ENCODE measurements at regions not wholly inside any gene's neighbourhood (a gene's known extent, or its start where the extent isn't known, plus 50 kb on each side); places are given as distances from the start of the nearest gene placed in this dataset.

DNA sequence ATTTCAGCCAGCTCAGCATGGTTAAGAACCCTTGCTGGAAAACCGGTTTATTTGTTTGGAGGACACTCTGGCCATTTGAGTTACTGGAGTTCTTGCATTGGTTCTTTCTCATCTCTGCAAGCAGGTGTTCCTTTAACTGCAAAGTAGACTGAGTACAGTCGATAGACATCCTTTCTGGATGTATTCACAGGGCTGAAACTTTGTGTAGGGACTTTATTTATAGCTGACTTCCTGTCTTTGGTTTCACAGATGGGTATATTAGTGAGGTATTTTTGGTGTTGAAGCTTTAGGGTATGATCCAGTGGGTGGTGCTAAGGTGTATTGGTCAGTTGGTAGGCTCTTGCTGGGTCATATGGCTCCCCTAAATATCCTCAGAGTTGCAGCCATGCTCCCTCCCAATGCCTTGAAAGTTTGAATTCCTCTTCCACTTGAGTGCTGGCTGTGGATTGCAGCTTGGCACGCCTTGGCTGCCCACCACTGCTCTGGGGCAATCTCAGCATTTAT, 666.0 kb upstream of the COX7C start:
- Histone ChIP-seq H3K4me3 (no peak overlapping the region), H3K9me3 (peaks cover 3% of the 10 kb centered on the region), H3K36me3 (no peaks in the 10 kb centered on the region), H3K27me3 (no peaks in the 10 kb centered on the region), H3K27ac (no peak overlapping the region), H3K4me1 (no peaks in the 10 kb centered on the region)
- TF ChIP-seq, protein P1, sequence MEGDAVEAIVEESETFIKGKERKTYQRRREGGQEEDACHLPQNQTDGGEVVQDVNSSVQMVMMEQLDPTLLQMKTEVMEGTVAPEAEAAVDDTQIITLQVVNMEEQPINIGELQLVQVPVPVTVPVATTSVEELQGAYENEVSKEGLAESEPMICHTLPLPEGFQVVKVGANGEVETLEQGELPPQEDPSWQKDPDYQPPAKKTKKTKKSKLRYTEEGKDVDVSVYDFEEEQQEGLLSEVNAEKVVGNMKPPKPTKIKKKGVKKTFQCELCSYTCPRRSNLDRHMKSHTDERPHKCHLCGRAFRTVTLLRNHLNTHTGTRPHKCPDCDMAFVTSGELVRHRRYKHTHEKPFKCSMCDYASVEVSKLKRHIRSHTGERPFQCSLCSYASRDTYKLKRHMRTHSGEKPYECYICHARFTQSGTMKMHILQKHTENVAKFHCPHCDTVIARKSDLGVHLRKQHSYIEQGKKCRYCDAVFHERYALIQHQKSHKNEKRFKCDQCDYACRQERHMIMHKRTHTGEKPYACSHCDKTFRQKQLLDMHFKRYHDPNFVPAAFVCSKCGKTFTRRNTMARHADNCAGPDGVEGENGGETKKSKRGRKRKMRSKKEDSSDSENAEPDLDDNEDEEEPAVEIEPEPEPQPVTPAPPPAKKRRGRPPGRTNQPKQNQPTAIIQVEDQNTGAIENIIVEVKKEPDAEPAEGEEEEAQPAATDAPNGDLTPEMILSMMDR (IDR thresholded peaks at IDR 0.05) = no peak
- TF ChIP-seq POLR2A (IDR thresholded peaks at IDR 0.05) (no peak), POLR2AphosphoS5 (IDR thresholded peaks at IDR 0.05) (no peak), EP300 (IDR thresholded peaks at IDR 0.05) (no peak)
- DNase-seq (ENCODE audit: low spot score in 2 of 2) = no peak
- WGBS = 79% methylated on average over 3 of the region's 3 CpGs

DNA sequence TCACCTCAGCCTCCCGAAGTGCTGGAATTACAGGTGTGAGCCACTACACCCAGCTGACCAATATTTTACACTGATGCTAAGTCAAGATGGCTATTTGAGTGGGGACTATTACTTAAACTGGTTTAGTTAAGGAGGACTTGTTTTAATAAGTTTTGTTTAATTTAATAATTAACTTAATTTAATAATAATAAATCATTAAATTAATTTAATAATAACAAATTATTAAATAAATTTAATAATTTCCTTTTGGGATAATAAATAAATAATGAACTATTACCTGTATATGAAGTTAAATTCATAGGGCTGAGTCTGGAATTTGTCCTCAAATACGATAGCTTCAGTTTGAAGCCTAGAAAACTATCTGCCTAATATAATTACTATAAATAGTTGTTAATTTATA, 665.1 kb upstream of the COX7C start:
- H3K9me3 ChIP-seq = peaks cover 3% of the 10 kb centered on the region
- no peaks in the 10 kb centered on the region for H3K27me3 ChIP-seq
- no peak overlapping the region for H3K27ac ChIP-seq
- DNase-seq (ENCODE audit: low spot score in 2 of 2) = no peak
- 88% methylated on average over 2 of the region's 2 CpGs for WGBS
- TF ChIP-seq, protein P1 (IDR thresholded peaks at IDR 0.05) = no peak
- TF ChIP-seq POLR2AphosphoS5 (IDR thresholded peaks at IDR 0.05) = no peak
- TF ChIP-seq POLR2A (IDR thresholded peaks at IDR 0.05) = no peak
- no peak for TF ChIP-seq EP300 (IDR thresholded peaks at IDR 0.05)
- H3K36me3 ChIP-seq = no peaks in the 10 kb centered on the region
- H3K4me1 ChIP-seq = no peaks in the 10 kb centered on the region
- no peak overlapping the region for H3K4me3 ChIP-seq

DNA sequence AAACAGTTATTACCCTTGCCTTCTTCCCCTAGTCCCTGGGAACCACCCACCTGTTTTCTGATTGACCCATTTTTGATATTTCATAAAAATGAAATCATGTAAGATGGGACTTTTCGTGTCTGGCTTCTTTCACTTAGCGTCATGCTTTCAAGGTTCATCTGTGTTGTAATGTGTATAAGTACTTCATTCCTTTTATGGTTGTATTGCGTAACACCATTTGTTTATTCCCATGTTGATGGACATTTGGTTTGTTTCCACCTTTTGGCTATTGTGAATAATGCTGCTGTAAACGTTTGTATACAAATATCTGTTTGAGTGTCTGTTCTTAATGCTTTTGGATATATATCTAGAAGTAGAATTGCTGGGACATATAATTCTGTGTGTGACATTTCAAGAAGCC, 650.1 kb upstream of the COX7C start:
- DNase-seq (ENCODE audit: low spot score in 2 of 2) = no peak
- no peak overlapping the region for H3K4me3 ChIP-seq
- H3K27ac ChIP-seq = no peak overlapping the region
- TF ChIP-seq, protein P1 (IDR thresholded peaks at IDR 0.05) = no peak
- TF ChIP-seq POLR2A (IDR thresholded peaks at IDR 0.05) = no peak
- TF ChIP-seq EP300 (IDR thresholded peaks at IDR 0.05) = no peak
- no peak for TF ChIP-seq POLR2AphosphoS5 (IDR thresholded peaks at IDR 0.05)
- no peaks in the 10 kb centered on the region for H3K27me3 ChIP-seq
- H3K4me1 ChIP-seq = no peaks in the 10 kb centered on the region
- no peaks in the 10 kb centered on the region for H3K36me3 ChIP-seq
- no peaks in the 10 kb centered on the region for H3K9me3 ChIP-seq
- 80% methylated on average over 4 of the region's 4 CpGs for WGBS

DNA sequence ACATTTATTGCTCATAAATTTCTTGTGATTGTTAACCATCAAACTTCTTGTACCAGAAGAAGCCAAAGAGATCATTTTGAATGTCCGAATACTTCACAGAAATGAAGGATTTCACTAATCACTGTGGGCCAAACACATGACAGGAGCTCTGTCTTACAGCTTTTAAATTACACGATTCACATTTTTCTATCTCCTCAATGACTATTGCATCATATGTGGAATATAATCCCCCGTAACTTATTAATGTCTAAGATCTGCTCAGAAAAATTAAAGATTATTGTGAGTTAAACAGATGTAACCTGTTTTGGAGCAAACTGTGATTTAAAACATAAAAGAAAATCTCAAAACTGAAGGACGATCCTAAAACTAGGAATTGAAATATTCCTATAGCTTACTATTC, 645.2 kb upstream of the COX7C start:
- WGBS = 85% methylated on average over 4 of the region's 4 CpGs
- H3K36me3 ChIP-seq = no peaks in the 10 kb centered on the region
- H3K9me3 ChIP-seq = no peaks in the 10 kb centered on the region
- H3K27ac ChIP-seq = no peak overlapping the region
- TF ChIP-seq EP300 (IDR thresholded peaks at IDR 0.05) (no peak), POLR2AphosphoS5 (IDR thresholded peaks at IDR 0.05) (no peak), POLR2A (IDR thresholded peaks at IDR 0.05) (no peak)
- TF ChIP-seq, protein P1 (IDR thresholded peaks at IDR 0.05) = no peak
- H3K4me1 ChIP-seq = no peaks in the 10 kb centered on the region
- no peak for DNase-seq (ENCODE audit: low spot score in 2 of 2)
- no peak overlapping the region for H3K4me3 ChIP-seq
- no peaks in the 10 kb centered on the region for H3K27me3 ChIP-seq

DNA sequence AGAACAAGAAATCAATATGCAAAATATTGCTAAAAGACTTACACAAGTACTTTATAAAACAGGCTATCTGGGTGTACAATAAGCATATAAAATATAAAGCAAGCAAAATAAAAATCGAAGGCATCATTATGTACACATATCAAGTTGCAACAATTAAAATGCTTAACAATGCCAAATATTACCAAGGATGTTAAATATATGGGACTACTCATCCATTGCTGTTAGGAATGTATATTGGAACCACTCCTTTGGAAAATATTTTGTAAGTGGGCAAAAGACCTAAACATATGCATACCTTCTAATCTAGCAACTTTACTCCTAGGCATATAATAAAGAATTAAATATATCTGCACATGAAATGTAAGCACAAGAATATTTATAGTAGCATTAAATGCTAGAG, 632.6 kb upstream of the COX7C start:
- Histone ChIP-seq H3K27ac (no peak overlapping the region), H3K4me1 (no peaks in the 10 kb centered on the region), H3K36me3 (no peaks in the 10 kb centered on the region), H3K4me3 (no peak overlapping the region), H3K9me3 (no peaks in the 10 kb centered on the region), H3K27me3 (no peaks in the 10 kb centered on the region)
- TF ChIP-seq POLR2A (IDR thresholded peaks at IDR 0.05) = no peak
- TF ChIP-seq, protein P1 (IDR thresholded peaks at IDR 0.05) = no peak
- TF ChIP-seq POLR2AphosphoS5 (IDR thresholded peaks at IDR 0.05) = no peak
- WGBS = 83% methylated on average over 1 of the region's 1 CpG
- DNase-seq (ENCODE audit: low spot score in 2 of 2) = no peak
